Spleen (tissue), 11 donors: ENCODE measurements at regions not wholly inside any gene's neighbourhood (a gene's known extent, or its start where the extent isn't known, plus 50 kb on each side); places are given as distances from the start of the nearest gene placed in this dataset.

Experiments used
- DNase-seq: peaks from one replicate; pipeline ENCODE4 v3.0.0-alpha.2; 2020
- H3K27ac ChIP-seq, 8 donors: fragments of 200-600 bp; sonication (generic) in 7 of 8; 1 replicate in 4 of 8; 2 replicates in 4 of 8; pipeline versions ENCODE4 v1.5.0 to v1.8.0; 2016 to 2021; ENCODE audit warnings: inconsistent platforms in 4 of 8, mild to moderate bottlenecking in 4 of 8, moderate library complexity in 1 of 8
- H3K27me3 ChIP-seq, 7 donors: fragments of 200-600 bp; sonication (generic) in 6 of 7; replicated peaks in 1 of 7; 1 replicate in 4 of 7; 2 replicates in 3 of 7; pipeline versions ENCODE4 v1.5.0 to v1.8.0; 2016 to 2021; ENCODE audit warnings: inconsistent platforms in 3 of 7, mild to moderate bottlenecking in 1 of 7
- H3K36me3 ChIP-seq, 6 donors: fragments of 200-600 bp; sonication (generic) in 5 of 6; 1 replicate in 4 of 6; 2 replicates in 2 of 6; pipeline versions ENCODE4 v1.5.0 to v1.8.0; 2016 to 2021; ENCODE audit warnings: inconsistent platforms in 2 of 6
- H3K4me1 ChIP-seq, 6 donors: fragments of 200-600 bp; sonication (generic) in 5 of 6; 1 replicate in 3 of 6; 2 replicates in 3 of 6; pipeline versions ENCODE4 v1.5.0 to v1.8.0; 2016 to 2021; ENCODE audit warnings: inconsistent platforms in 3 of 6
- H3K4me3 ChIP-seq, 8 donors: fragments of 200-600 bp; sonication (generic) in 7 of 8; 1 replicate in 4 of 8; 2 replicates in 4 of 8; pipeline versions ENCODE4 v1.5.0 to v1.8.0; 2016 to 2021; ENCODE audit warnings: inconsistent platforms in 4 of 8, mild to moderate bottlenecking in 4 of 8, moderate library complexity in 2 of 8
- H3K9me3 ChIP-seq, 8 donors: fragments of 200-600 bp; sonication (generic) in 7 of 8; 1 replicate in 4 of 8; 2 replicates in 4 of 8; pipeline versions ENCODE4 v1.5.0 to v1.8.0; 2016 to 2021; ENCODE audit warnings: inconsistent platforms in 4 of 8
- CTCF ChIP-seq, 11 experiments: fragments of 200-600 bp in 7 of 11; fragments of 450-650 bp in 4 of 11; sonication (generic) in 4 of 11; IDR thresholded peaks in 8 of 11; conservative IDR thresholded peaks in 3 of 11; 1 replicate in 7 of 11; 2 replicates in 4 of 11; pipeline versions ENCODE4 v1.4.0 to v1.8.0; 2016 to 2021; ENCODE audit warnings: antibody characterized with exemption in 11 of 11, inconsistent platforms in 4 of 11, mild to moderate bottlenecking in 1 of 11
- POLR2A ChIP-seq, 3 donors: fragments of 450-650 bp; IDR thresholded peaks; one replicate each; pipeline ENCODE4 v1.5.1; 2017; ENCODE audit warnings: antibody characterized with exemption in 3 of 3, mild to moderate bottlenecking in 1 of 3
- POLR2AphosphoS5 ChIP-seq, 3 donors: sonication (generic); formaldehyde crosslinking; IDR thresholded peaks; one replicate each; pipeline ENCODE4 v1.5.1; 2017; ENCODE audit warnings: antibody characterized with exemption in 3 of 3
- WGBS, 5 donors: extraction: QIAGEN DNeasy Blood & Tissue Kit in 3 of 5; methylation state at CpG; one replicate each; pipeline versions ENCODE4 v1.1.5 to v1.1.7; 2013 to 2018; 5-methylcytosine and 5-hydroxymethylcytosine counted together
- intact Hi-C: fragments of 100-400 bp; cut with DNase I; formaldehyde crosslinking; loops from one replicate; pipeline ENCODE4 v1.15.0; 2023; ENCODE audit warnings: low total_unique reads
- donor health status: healthy with polysubstance abuse.
- donor health status: DM: no; HTN: no; CAD: no; lungs with moderate emphysema.
- donor health status: DM: no; HTN: no; CAD: no.
- donor health status: Bipolar disorder and iron deficiency.
- donor health status: healthy.
- donor health status: DM: no; HTN: no; CAD: no.
- donor health status: DM: yes; HTN: yes; CAD: no.

DNA sequence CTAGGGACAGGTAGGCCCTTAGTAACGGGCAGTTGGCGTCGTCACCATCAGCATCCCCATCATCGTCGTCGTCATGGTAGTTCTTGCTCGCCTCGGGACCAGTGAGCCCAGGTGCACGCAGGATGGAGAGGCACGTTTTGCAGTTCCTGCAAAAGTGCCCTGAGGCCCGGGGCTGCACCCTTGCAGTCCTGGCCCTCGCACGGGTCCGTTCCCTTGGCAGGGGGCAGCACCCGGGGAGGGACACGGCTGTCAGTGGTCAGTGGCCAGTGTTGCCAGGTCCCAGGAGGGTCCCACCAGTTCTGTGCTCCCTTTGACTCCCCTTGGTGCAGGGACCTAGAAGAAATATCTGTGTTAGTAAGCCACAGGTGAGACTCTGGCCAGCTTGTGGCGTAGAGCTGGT is 243.9 kb upstream of the CIBAR2 start:
- Histone ChIP-seq H3K27me3 (no peaks in the 10 kb centered on the region), H3K36me3 (no peaks in the 10 kb centered on the region), H3K9me3 (peaks cover 0 to 8% (median 2%) of the 10 kb centered on the region in 8 donors), H3K27ac (no peak overlapping the region), H3K4me3 (no peak overlapping the region), H3K4me1 (peaks cover 5 to 30% (median 19%) of the 10 kb centered on the region in 6 donors)
- intact Hi-C loops = no loop called here
- WGBS, 5 donors = 91 to 95% (median 92%) methylated on average over 15 to 17 of the region's 17 CpGs
- DNase-seq = no peak
- TF ChIP-seq CTCF (IDR thresholded peaks at IDR 0.05 in 8 of 11, conservative IDR thresholded peaks at IDR 0.05 in 3 of 11) (no peak), POLR2A (IDR thresholded peaks at IDR 0.05) (no peak), POLR2AphosphoS5 (IDR thresholded peaks at IDR 0.05) (no peak)

DNA sequence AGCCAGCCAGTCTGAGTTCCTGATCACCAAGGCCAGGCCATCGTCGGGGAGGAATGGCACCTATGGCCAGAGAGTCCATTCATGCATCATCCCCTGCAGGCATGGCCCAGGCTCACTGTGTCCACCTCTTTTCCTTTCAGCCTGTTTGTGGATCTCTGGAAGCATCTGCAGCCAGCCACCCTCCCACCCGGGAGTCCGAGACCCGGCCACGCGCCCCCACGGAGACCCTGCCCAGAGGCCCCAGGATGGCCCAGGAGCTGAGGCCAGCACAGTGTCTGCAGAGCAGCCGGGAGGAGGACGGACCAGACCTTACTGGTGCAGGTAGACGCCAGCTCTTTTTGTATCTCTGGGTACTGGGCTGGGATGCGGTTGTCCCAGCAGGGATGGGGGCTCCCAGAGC is 245.1 kb upstream of the CIBAR2 start:
- peaks cover 0 to 8% (median 2%) of the 10 kb centered on the region in 8 donors for H3K9me3 ChIP-seq
- no peaks in the 10 kb centered on the region for H3K36me3 ChIP-seq
- DNase-seq = no peak
- H3K27me3 ChIP-seq = no peaks in the 10 kb centered on the region
- intact Hi-C loops = no loop called here
- no peak overlapping the region for H3K27ac ChIP-seq
- no peak for TF ChIP-seq POLR2A (IDR thresholded peaks at IDR 0.05)
- TF ChIP-seq POLR2AphosphoS5 (IDR thresholded peaks at IDR 0.05) = no peak
- no peak for TF ChIP-seq CTCF (IDR thresholded peaks at IDR 0.05 in 8 of 11, conservative IDR thresholded peaks at IDR 0.05 in 3 of 11)
- WGBS, 5 donors = 91 to 96% (median 94%) methylated on average over 6 to 12 of the region's 12 CpGs
- H3K4me1 ChIP-seq = peaks cover 5 to 27% (median 19%) of the 10 kb centered on the region in 6 donors
- H3K4me3 ChIP-seq = no peak overlapping the region

- H3K27me3 ChIP-seq = no peaks in the 10 kb centered on the region
- no peaks in the 10 kb centered on the region for H3K36me3 ChIP-seq
- no peak overlapping the region for H3K27ac ChIP-seq
- no peak for DNase-seq
- H3K9me3 ChIP-seq = peaks cover 0 to 5% (median under 1%) of the 10 kb centered on the region in 8 donors
- intact Hi-C loops = no loop called here
- peaks cover 5 to 27% (median 19%) of the 10 kb centered on the region in 6 donors for H3K4me1 ChIP-seq
- H3K4me3 ChIP-seq = no peak overlapping the region
- TF ChIP-seq POLR2A (IDR thresholded peaks at IDR 0.05) (no peak), CTCF (IDR thresholded peaks at IDR 0.05 in 8 of 11, conservative IDR thresholded peaks at IDR 0.05 in 3 of 11) (no peak), POLR2AphosphoS5 (IDR thresholded peaks at IDR 0.05) (no peak)
- WGBS, 5 donors = 84 to 91% (median 86%) methylated on average over 13 to 17 of the region's 17 CpGs
Observed at GRCh38 chr16:85357924-85358505, 245.7 kb upstream of the CIBAR2 start.

GRCh38 chr16:85358704-85359146 is 246.5 kb upstream of the CIBAR2 start:
- DNase-seq = no peak
- peaks cover 0 to 1% (median 0%) of the 10 kb centered on the region in 8 donors for H3K9me3 ChIP-seq
- no peaks in the 10 kb centered on the region for H3K27me3 ChIP-seq
- TF ChIP-seq POLR2A (IDR thresholded peaks at IDR 0.05) (no peak), POLR2AphosphoS5 (IDR thresholded peaks at IDR 0.05) (no peak), CTCF (IDR thresholded peaks at IDR 0.05 in 8 of 11, conservative IDR thresholded peaks at IDR 0.05 in 3 of 11) (no peak)
- H3K36me3 ChIP-seq = no peaks in the 10 kb centered on the region
- H3K4me3 ChIP-seq = no peak overlapping the region
- H3K4me1 ChIP-seq = peaks cover 5 to 25% (median 17%) of the 10 kb centered on the region in 6 donors
- intact Hi-C loops = no loop called here
- no peak overlapping the region for H3K27ac ChIP-seq
- WGBS, 5 donors = 75 to 92% (median 88%) methylated on average over 7 to 10 of the region's 10 CpGs
